MCF 10A (cell line): ENCODE measurements at regions not wholly inside any gene's neighbourhood (a gene's known extent, or its start where the extent isn't known, plus 50 kb on each side); places are given as distances from the start of the nearest gene placed in this dataset.

Experiments used
- BruUV-seq: library from RNA; stranded (reverse); fragments of 400-500 nt; replicated peaks from 2 replicates; lab custom pipeline; 2021; lab: Mats Ljungman, UMichigan
- CTCF ChIA-PET: fragments of 300-600 bp; sonication (Branson Sonifier 250); formaldehyde crosslinking; extraction: SDS; loops from one replicate; lab custom pipeline; 2021; ENCODE audit warnings: antibody characterized with exemption, inconsistent platforms; lab: Yijun Ruan, JAX
- POLR2A ChIA-PET: fragments of 300-600, 350-650 bp; sonication (Branson Sonifier 250); formaldehyde crosslinking; extraction: SDS; loops from one replicate; lab custom pipeline; 2020; ENCODE audit warnings: antibody characterized with exemption, inconsistent platforms; lab: Yijun Ruan, JAX
- DNase-seq: peaks from one replicate; pipeline ENCODE4 v3.0.0-alpha.2; 2018; ENCODE audit not compliant: unreplicated experiment
- H3K27ac Mint-ChIP-seq: one replicate; pipeline ENCODE4 v1.8.0; 2022; ENCODE audit warnings: mild to moderate bottlenecking, low read depth, mixed read lengths; ENCODE audit not compliant: unreplicated experiment
- H3K27me3 Mint-ChIP-seq: one replicate; pipeline ENCODE4 v1.8.0; 2022; ENCODE audit warnings: mixed read lengths; ENCODE audit not compliant: insufficient read depth, unreplicated experiment
- H3K36me3 Mint-ChIP-seq: one replicate; pipeline ENCODE4 v1.8.0; 2022; ENCODE audit warnings: mild to moderate bottlenecking, moderate library complexity, mixed read lengths; ENCODE audit not compliant: insufficient read depth, unreplicated experiment
- H3K4me1 Mint-ChIP-seq: one replicate; pipeline ENCODE4 v1.8.0; 2022; ENCODE audit warnings: mixed read lengths; ENCODE audit not compliant: insufficient read depth, unreplicated experiment
- H3K4me3 Mint-ChIP-seq: one replicate; pipeline ENCODE4 v1.8.0; 2022; ENCODE audit warnings: mild to moderate bottlenecking, moderate library complexity, mixed read lengths; ENCODE audit not compliant: unreplicated experiment
- H3K9me3 Mint-ChIP-seq: one replicate; pipeline ENCODE4 v1.8.0; 2022; ENCODE audit warnings: mixed read lengths; ENCODE audit not compliant: unreplicated experiment
- CTCF ChIP-seq: fragments of 200-600 bp; IDR thresholded peaks from one replicate; pipeline ENCODE4 v1.8.0; 2022; ENCODE audit warnings: antibody characterized with exemption, mild to moderate bottlenecking; ENCODE audit not compliant: unreplicated experiment
- intact Hi-C: fragments of 100-400 bp; cut with micrococcal nuclease; formaldehyde crosslinking; loops from 2 replicates; pipeline ENCODE4 v1.14.1; 2022

GRCh38 chr6:81820980-81821379 lies 68.5 kb upstream of the TENT5A start:
- H3K4me3 Mint-ChIP-seq, result no peak overlapping the region
- H3K4me1 Mint-ChIP-seq, result no peaks in the 10 kb centered on the region
- ChIA-PET CTCF (no interaction called here), POLR2A (no interaction called here)
- TF ChIP-seq CTCF, result no peak
- intact Hi-C loops, result no loop called here
- BruUV-seq, result no TSS peak
- DNase-seq, result no peak
- H3K27ac Mint-ChIP-seq, result no peak overlapping the region
- H3K36me3 Mint-ChIP-seq, result no peaks in the 10 kb centered on the region
- no peaks in the 10 kb centered on the region for H3K9me3 Mint-ChIP-seq
- H3K27me3 Mint-ChIP-seq, result no peaks in the 10 kb centered on the region

- CTCF ChIA-PET, result no interaction called here
- Mint-ChIP-seq H3K9me3 (no peaks in the 10 kb centered on the region), H3K4me1 (no peaks in the 10 kb centered on the region), H3K27ac (no peak overlapping the region), H3K36me3 (no peaks in the 10 kb centered on the region), H3K4me3 (no peak overlapping the region), H3K27me3 (no peaks in the 10 kb centered on the region)
- POLR2A ChIA-PET, result no interaction called here
- no TSS peak for BruUV-seq
- intact Hi-C loops, result no loop called here
- DNase-seq, result no peak
- no peak for TF ChIP-seq CTCF
Measured at GRCh38 chr6:81820422-81820821, 67.9 kb upstream of the TENT5A start.

GRCh38 chr6:81819767-81820166 lies 67.3 kb upstream of the TENT5A start:
- DNase-seq, result no peak
- intact Hi-C loops, result no loop called here
- Mint-ChIP-seq H3K4me1 (peaks cover under 1% of the 10 kb centered on the region), H3K27me3 (no peaks in the 10 kb centered on the region), H3K9me3 (no peaks in the 10 kb centered on the region), H3K27ac (no peak overlapping the region), H3K36me3 (no peaks in the 10 kb centered on the region), H3K4me3 (no peak overlapping the region)
- ChIA-PET CTCF (no interaction called here), POLR2A (interaction anchor here (0.6 kb wide), 1 partner anchor 819 kb away, joined by 4 read pairs; no protein-coding TSS in a partner anchor)
- TF ChIP-seq CTCF, result no peak
- BruUV-seq, result no TSS peak

GRCh38 chr6:81818901-81819361 lies 66.5 kb upstream of the TENT5A start:
- no peaks in the 10 kb centered on the region for H3K27me3 Mint-ChIP-seq
- BruUV-seq, result no TSS peak
- no peak for DNase-seq
- no peak overlapping the region for H3K4me3 Mint-ChIP-seq
- ChIA-PET CTCF (interaction anchor here (0.7 kb wide), 1 partner anchor 9 kb away, joined by 3 read pairs; no protein-coding TSS in a partner anchor), POLR2A (no interaction called here)
- H3K4me1 Mint-ChIP-seq, result peaks cover 5% of the 10 kb centered on the region
- intact Hi-C loops, result no loop called here
- no peaks in the 10 kb centered on the region for H3K9me3 Mint-ChIP-seq
- H3K36me3 Mint-ChIP-seq, result no peaks in the 10 kb centered on the region
- TF ChIP-seq CTCF, result no peak
- no peak overlapping the region for H3K27ac Mint-ChIP-seq
